Right ventricle myocardium superior (tissue), 1 donor: ENCODE measurements at regions not wholly inside any gene's neighbourhood (a gene's known extent, or its start where the extent isn't known, plus 50 kb on each side); places are given as distances from the start of the nearest gene placed in this dataset.
"Not testable (repeated sequence)": the region's sequence is repeated elsewhere in the genome, so short reads cannot be mapped to it uniquely, and the experiment has no call there.

Experiments used
- ATAC-seq: fragments of 200-7000 bp; cut with Tn5 transposase; one replicate; pipeline ENCODE4 v1.9.1; 2020; ENCODE audit warnings: mild to moderate bottlenecking; ENCODE audit not compliant: poor library complexity
- DNase-seq: peaks from one replicate; pipeline ENCODE4 v3.0.0-alpha.2; 2020
- intact Hi-C: fragments of 100-400 bp; cut with DNase I; formaldehyde crosslinking; loops from one replicate; pipeline ENCODE4 v1.11.2; 2022
- donor health status: DM: no; HTN: yes; CAD: no; lungs with severe emphysema.

- DNase-seq (no peak), ATAC-seq (no peak)
- intact Hi-C loops = no loop called here
Observed at GRCh38 chr5:72760259-72760658, 56.2 kb upstream of the TNPO1 start.

GRCh38 chr5:72752909-72753308 lies 63.6 kb upstream of the TNPO1 start:
- ATAC-seq (no peak), DNase-seq (no peak)
- intact Hi-C loops = no loop called here

DNA sequence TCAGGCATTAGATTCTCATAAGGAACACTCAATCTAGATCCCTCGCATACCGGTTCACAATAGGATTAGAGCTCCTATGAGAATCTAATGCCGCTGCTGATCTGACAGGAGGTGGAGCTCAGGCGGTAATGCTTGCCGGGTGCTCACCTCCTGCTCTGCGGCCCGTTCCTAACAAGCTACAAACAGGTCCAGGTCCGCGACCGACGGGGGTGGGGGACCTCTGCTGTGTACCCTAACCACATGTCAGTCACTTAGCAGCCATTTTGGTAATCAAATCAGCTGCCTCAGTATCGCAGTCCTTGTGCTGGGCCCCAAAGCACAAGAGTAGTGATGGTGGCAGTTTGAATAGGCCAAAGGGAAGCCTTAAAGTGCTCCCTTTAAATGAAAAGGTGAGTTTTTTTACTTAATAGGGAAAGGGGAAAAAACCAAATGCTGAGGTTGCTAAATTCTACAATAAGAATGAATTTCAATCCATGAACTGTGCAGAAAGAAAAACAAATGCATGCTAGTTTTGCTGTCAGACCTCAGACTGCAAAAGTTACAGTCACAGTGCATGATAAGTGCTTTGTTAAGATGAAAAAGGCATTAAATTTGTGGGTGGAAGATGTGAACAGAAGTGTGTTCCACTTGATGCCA lies 67.0 kb upstream of the TNPO1 start:
- DNase-seq (no peak), ATAC-seq (no peak)
- intact Hi-C loops = no loop called here

DNA sequence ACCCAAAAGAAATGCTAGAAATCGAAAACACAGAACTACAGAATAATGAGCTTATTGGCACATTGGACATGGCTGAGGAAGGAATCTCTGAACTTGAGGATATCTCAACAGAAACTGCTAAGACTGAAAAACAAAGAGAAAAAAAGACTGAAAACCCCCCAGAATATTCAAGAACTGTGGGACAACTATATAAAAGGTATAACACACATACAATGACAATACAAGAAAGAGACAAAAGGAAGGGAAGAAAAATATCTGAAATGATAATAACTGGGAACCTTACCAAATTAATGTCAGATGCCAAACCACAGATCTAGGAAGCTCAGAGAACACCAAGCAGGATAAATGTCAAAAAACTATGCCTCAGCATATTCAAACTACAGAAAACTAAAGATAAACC lies 68.6 kb upstream of the TNPO1 start:
- intact Hi-C loops = no loop called here
- DNase-seq = no peak

GRCh38 chr5:72746736-72747135 lies 69.7 kb upstream of the TNPO1 start:
- ATAC-seq = no peak
- intact Hi-C loops = no loop called here

More for the DNA sequence above, 68.6 kb upstream of the TNPO1 start:
- no peak for ATAC-seq

DNA sequence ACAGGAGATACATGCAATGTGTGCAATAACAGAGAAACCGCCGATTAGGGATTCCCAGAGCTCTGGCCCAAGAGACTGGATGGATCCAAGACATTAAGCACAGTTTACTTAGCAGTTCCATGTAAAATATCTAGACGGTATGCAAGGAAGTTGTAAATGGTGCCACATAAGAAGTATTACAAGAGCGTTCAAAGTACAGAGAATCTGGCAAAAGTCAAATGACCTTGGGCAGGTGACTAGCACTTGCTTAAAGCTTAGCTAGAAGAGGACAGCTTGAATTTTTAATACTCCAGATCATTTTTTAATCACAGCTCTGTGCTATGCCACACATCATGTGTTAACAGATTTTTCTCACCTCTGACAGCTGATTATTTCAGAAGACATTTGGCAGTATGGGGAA lies 72.3 kb upstream of the TNPO1 start:
- intact Hi-C loops = no loop called here
- ATAC-seq (no peak), DNase-seq (no peak)

More at GRCh38 chr5:72746736-72747135, 69.7 kb upstream of the TNPO1 start:
- no peak for DNase-seq

GRCh38 chr5:72741805-72742204 lies 74.7 kb upstream of the TNPO1 start:
- intact Hi-C loops = no loop called here
- ATAC-seq (no peak), DNase-seq (no peak)

DNA sequence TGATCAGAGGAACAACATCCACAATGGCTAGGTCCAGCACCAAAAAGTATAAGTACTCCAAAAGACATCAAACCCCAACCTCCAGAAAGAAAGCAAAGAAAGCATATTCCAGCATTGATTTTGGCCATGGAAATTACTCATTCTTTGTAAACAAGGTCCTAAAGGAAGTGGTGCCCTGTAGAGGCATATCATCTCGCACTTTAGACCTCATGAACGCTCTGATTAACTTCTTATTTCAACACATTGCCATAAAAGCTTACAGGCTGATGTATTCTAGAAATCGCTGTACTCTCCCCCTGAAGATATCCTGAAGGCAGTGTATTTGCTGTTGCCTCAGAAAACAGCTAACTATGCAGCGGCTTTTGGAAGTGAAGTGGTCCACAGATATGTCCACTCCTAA lies 82.7 kb upstream of the TNPO1 start:
- no peak for DNase-seq
- ATAC-seq = no peak
- intact Hi-C loops = no loop called here

GRCh38 chr5:72723581-72723980 lies 92.9 kb upstream of the TNPO1 start:
- DNase-seq = no peak
- ATAC-seq = no peak
- intact Hi-C loops = no loop called here

DNA sequence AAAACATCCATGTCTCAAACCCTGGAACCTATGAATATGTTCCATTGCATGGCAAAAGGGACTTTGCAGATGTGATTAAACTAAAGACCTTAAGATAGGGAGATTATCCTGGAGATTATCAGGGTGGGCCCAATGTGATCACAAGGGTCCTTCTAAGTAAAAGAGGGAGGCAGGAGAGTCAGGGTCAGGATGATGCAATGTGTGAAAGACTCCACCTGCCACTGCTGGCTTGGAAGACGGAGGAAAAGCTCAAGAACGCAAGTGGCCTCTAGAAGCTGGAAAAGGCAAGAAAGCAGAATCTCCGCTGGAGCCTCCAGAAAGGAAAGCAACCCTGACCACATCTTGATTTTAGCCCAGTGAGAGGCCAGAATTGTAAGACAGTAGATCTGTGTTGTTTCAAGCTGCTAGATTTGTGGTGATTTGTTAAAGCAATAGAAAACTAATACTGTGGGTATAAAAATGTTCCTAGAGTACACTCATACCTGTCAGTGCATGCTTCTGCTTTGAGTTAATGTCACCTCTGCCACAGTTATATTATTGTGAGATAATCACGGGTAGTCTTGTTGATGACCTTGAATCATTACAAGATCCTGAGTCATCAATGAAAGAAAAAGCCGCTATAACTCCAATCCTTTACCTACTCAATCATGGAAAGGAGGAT lies 93.5 kb upstream of the TNPO1 start:
- intact Hi-C loops = no loop called here
- DNase-seq = no peak
- ATAC-seq = no peak

GRCh38 chr5:72721844-72722243 lies 94.6 kb upstream of the TNPO1 start:
- intact Hi-C loops = no loop called here
- no peak for ATAC-seq

GRCh38 chr5:72720205-72720604 lies 96.3 kb upstream of the TNPO1 start:
- no peak for DNase-seq
- no peak for ATAC-seq

More at GRCh38 chr5:72721844-72722243, 94.6 kb upstream of the TNPO1 start:
- DNase-seq = no peak

DNA sequence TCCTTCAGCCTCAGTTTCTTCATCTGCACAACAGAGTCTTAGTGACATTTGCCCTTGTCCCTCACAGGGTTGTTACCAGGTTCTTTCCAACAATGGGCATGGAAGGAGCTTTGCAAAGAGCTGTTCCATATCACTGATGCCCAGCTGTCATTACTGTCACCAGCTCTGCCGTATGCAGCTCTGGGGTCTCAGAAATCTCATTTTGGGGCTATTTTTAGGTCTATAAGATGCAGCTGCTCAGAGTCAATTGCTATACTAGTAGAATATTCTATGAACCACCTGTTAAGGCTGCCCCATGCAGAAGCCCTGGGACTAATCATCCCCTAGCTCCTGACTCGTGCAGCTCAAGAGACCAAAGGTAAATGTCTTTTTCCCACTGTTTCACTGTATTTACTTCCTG lies 105.1 kb upstream of the TNPO1 start:
- intact Hi-C loops = no loop called here
- ATAC-seq (no peak), DNase-seq (no peak)

More at GRCh38 chr5:72720205-72720604, 96.3 kb upstream of the TNPO1 start:
- intact Hi-C loops = no loop called here

DNA sequence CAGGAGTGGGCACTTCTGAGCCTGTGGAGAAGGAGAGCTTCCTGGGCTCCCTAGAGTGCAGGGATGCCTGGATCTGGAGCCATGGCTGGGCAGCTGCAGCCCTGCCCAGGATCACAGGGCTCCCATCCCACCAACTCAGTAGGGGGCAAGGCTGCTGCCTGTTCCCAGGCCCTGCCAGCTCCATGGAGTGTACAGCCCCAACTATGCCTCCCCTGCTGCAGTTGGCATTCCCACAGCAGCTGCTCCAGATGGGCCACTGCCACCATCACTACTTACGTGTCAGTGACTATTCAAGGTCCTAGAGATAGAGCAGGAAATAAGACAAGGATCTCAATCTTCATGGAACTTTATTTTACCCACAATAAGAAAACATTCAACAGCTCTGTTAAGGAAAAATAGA lies 107.1 kb upstream of the TNPO1 start:
- ATAC-seq (no peak), DNase-seq (no peak)

GRCh38 chr5:72705178-72705577 lies 111.3 kb upstream of the TNPO1 start:
- ATAC-seq (no peak), DNase-seq (no peak)
- intact Hi-C loops = no loop called here

More for the DNA sequence above, 107.1 kb upstream of the TNPO1 start:
- intact Hi-C loops = no loop called here

GRCh38 chr5:72703876-72704275 lies 112.6 kb upstream of the TNPO1 start:
- intact Hi-C loops = no loop called here
- ATAC-seq = no peak
- no peak for DNase-seq

DNA sequence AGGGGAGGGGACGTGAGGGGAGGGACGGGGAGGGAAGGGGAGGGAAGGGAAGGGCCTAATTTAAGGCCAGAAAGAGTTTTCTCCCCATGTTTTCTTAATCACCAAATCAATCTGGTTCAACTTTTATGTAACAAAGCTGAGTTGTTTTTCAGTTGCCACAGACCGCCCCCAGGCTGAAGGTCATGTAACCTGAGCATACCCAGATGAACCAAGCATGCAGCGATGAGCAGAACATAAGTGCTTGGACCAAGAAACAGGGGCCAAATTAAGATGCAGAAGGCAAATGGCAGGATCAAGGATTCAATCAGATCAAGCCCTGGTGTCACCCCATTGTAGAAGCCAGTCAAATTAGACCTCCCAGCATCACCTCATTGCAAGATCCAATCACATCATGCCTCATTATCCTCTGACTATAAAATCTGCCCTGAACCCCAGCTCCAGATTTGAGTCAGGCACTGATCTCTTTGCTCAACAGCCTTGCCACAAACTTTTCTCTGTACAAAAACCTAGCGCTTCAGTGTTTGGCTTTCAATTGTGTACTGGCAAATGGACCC lies 113.5 kb upstream of the TNPO1 start:
- ATAC-seq = no peak
- DNase-seq = no peak
- intact Hi-C loops = no loop called here

DNA sequence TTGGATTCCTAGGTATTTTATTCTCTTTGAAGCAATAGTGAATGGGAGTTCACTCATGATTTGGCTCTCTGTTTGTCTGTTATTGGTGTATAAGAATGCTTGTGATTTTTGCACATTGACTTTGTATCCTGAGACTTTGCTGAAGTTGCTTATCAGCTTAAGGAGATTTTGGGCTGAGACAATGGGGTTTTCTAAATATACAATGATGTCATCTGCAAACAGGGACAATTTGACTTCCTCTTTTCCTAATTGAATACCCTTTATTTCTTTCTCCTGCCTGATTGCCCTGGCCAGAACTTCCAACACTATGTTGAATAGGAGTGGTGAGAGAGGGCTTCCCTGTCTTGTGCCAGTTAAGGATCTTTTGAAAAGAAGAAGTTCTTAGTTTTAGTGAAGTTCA lies 114.4 kb upstream of the TNPO1 start:
- DNase-seq, ATAC-seq, intact Hi-C loops: not testable (repeated sequence)

GRCh38 chr5:72698481-72698880 lies 118.0 kb upstream of the TNPO1 start:
- intact Hi-C loops = no loop called here
- ATAC-seq (no peak), DNase-seq (no peak)

DNA sequence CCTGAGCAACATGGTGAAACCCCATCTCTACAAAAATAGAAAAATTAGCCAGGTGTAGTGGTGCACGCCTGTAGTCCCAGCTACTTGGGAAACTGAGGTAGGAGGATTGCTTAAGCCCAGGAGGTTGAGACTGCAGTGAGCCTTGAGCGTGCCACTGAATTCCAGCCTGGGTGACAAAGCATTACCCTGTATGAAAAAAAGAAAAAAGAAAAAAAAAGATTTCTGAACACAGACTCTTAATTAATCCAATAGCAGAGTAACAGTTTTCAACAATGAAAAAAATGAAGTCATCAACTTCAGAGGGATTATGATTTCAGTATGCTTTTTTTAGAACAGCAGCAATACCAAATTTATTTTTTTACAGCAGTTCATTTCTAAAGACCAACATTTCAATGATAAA lies 118.8 kb upstream of the TNPO1 start:
- no peak for DNase-seq
- ATAC-seq = no peak
- intact Hi-C loops = no loop called here
